Neural cell (in vitro differentiated cells): ENCODE measurements at regions not wholly inside any gene's neighbourhood (a gene's known extent, or its start where the extent isn't known, plus 50 kb on each side); places are given as distances from the start of the nearest gene placed in this dataset.

ENCODE experiments used
- CTCF ChIP-seq: fragments of 450-650 bp; IDR thresholded peaks from 2 replicates; pipeline ENCODE4 v1.5.1; 2014; ENCODE audit warnings: antibody characterized with exemption, mild to moderate bottlenecking, moderate library complexity; ENCODE audit not compliant: poor library complexity, severe bottlenecking
- EP300 ChIP-seq: fragments of 450-650 bp; conservative IDR thresholded peaks from 2 replicates; pipeline ENCODE4 v1.6.1; 2014; ENCODE audit warnings: antibody characterized with exemption, mild to moderate bottlenecking, moderate library complexity; ENCODE audit not compliant: poor library complexity, severe bottlenecking

GRCh38 chr22:49426098-49426497 is 401.6 kb downstream of the BRD1 start:
- no peak for TF ChIP-seq CTCF
- TF ChIP-seq EP300, result no peak
